ENCODE measurements at regions not wholly inside any gene's neighbourhood (a gene's known extent, or its start where the extent isn't known, plus 50 kb on each side); places are given as distances from the start of the nearest gene placed in this dataset.
"Not testable (repeated sequence)": the region's sequence is repeated elsewhere in the genome, so short reads cannot be mapped to it uniquely, and the experiment has no call there.

DNA sequence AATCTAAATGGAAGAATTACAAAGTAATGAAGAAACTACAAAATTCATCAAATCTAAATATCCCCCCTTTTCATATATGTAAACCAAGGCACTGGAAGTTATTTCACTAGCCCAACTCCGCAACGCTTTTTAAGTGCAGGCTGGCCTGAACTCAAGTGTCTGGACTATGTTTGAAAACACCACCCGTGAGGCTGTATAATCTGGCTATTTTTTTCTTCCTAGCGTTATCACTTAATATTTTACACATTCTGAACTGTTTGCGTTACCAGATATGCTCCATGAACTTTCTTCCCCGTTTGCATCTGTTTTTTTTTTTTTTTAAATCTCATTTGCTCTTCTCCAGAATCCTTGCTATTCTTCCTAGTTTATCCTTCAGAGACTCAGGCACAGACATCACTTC lies 619.5 kb upstream of the CBLB start:
- in situ Hi-C loops (cut with MboI; ENCODE audit: low sequenced_read_pairs), result no loop called here

DNA sequence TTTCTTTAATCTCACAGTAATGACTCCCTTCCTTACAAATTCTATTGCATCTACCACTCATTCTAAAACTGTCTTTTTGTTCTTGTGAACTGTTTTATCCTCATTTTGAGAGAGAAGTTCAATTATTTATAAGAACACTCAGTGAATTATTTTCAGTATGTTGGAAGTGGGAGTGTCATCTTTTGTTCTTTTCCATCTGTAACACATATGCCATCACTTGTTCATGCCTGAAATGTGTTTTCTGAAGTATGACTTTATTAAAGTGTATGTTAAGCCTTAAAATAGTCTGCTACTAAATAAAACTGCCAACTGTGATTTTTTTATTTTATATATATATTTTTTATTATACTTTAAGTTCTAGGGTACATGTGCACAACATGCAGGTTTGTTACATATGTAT lies 623.0 kb upstream of the CBLB start:
- in situ Hi-C loops (cut with MboI; ENCODE audit: low sequenced_read_pairs), result no loop called here

DNA sequence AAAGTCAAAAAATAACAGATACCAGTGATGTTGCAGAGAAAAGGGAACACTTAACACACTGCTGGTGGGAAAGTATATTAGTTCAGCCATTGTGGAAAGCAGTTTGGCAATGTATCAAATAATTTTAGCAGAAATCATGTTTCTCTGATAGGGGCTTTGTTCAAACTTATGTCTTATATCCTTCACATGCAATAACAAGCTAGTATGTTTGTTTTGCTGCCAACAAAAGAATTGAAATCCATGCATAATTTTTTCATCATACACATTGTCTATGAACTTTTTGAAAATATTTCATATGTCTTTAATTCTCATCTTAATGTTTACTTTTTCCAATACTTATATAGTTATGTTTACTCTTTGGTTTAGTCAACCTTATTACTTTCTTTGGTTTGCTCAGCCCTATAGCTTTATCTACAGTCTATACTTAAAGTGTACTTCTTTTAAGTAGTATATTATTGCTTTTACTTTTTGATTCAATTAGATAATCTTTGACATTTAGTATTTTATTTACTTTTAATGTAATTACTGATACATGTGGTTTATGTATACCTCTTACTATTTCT lies 639.6 kb upstream of the CBLB start:
- in situ Hi-C loops (cut with MboI; ENCODE audit: low sequenced_read_pairs), result no loop called here

GRCh38 chr3:106510206-106510605 lies 641.4 kb upstream of the CBLB start:
- in situ Hi-C loops (cut with MboI; ENCODE audit: low sequenced_read_pairs), result no loop called here

DNA sequence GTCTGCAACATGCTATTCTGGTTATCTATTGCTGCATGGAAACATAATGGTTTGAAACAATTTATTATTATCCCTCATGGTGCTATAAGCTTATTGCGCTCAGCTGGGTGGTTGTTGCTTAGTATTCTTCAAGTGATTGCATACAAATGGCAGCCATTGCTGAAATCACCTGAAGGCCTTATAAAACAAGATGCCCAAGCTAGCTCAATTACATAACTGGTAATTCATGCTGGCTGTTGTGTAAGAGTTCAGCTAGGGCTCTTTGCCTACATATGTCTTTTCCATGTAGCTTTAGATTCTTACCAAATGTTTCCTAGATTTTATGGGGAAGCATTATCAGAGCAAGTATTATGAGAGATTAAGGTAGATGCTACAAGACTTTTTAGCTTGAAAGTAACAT lies 644.0 kb upstream of the CBLB start:
- in situ Hi-C loops (cut with MboI; ENCODE audit: low sequenced_read_pairs), result no loop called here

GRCh38 chr3:106514431-106514830 lies 645.6 kb upstream of the CBLB start:
- in situ Hi-C loops (cut with MboI; ENCODE audit: low sequenced_read_pairs), result no loop called here

DNA sequence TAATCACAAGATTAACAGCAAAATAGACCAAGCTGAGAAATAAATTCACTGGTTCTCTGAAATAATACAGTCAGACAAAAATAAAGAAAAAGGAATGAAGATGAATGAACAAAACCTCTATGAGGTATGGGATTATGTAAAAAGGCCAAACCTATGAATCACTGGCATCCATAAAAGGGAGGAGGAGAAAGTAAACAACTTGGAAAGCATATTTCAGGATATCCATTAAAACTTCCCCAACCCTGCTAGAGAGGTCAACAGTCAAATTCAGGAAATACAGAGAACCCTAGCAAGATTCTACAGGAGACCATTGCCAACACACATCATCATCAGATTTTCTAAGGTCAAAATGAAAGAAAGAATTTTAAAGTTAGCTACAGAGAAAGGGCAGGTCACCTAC lies 649.7 kb upstream of the CBLB start:
- in situ Hi-C loops (cut with MboI; ENCODE audit: low sequenced_read_pairs), result no loop called here

GRCh38 chr3:106522397-106522796 lies 653.6 kb upstream of the CBLB start:
- in situ Hi-C loops (cut with MboI; ENCODE audit: low sequenced_read_pairs), result no loop called here

DNA sequence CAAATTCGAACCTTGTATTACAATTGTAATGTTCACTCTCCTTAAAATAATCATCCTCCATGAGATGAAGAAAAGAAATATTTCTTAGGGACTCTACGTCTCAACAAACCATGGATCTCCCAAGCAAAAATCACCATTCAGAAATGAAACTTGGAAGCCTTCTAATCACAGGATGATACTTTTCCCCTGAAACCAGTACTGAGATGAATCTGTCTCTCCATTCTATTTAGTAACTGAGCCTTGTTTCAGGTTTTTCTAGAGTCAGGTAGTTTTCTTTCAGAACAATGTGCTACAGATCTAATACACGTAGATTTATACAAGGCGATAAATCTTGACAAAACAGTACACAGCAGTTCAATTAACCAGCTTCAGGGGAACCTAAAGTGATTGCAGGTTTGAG lies 660.1 kb upstream of the CBLB start:
- in situ Hi-C loops (cut with MboI; ENCODE audit: low sequenced_read_pairs), result no loop called here

GRCh38 chr3:106529738-106530137 lies 660.9 kb upstream of the CBLB start:
- in situ Hi-C loops (cut with MboI; ENCODE audit: low sequenced_read_pairs), result no loop called here

DNA sequence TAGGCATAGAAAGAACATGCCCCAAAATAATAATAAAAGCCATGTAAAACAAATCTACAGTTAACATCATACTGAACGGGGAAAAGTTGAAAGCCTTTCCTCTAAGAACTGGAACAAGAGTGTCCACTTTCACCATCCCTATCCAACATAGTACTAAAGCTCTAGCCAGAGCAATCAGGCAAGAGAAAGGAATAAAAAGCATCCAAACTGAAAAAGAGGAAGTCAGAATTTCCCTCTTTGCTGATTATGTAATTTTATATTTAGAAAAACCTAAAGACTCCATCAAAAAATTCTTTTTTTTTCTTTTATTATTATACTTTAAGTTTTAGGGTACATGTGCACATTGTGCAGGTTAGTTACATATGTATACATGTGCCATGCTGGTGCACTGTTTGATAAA lies 661.6 kb upstream of the CBLB start:
- in situ Hi-C loops (cut with MboI; ENCODE audit: low sequenced_read_pairs), result no loop called here

- in situ Hi-C loops (cut with MboI; ENCODE audit: low sequenced_read_pairs), result not testable (repeated sequence)
Measured at GRCh38 chr3:106531771-106532329, 663.0 kb upstream of the CBLB start.

DNA sequence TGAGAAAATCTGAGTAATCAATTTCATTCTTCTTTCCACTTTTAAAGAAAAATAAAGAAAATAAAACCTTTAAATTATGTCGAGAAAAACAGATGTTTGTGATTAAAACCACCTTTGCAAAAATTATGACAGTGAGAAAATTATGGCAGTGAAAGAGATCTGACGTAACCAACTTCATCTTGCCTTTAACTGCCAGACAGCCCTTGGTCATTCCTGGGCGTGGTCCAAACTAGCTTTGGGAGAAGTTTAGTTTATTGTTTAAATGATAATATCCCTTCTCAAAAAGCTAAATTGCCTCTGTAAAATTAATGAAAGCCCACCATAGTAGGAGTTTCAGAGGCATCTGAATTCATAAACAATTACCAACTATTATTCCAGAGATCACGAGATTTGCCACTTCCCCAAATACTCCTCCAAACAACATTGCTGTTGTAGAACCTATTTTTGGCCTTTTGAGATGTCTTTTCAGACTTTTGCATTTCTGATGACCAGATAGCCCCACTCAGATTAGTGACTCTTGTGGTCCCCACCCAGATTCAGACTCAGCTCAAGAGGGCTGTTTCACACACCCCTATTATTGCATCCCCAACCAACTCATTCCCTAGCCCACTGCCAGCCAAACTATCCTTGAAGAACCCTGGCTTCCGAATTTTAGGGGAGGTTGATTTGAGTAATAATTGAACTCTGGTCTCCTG lies 664.4 kb upstream of the CBLB start:
- in situ Hi-C loops (cut with MboI; ENCODE audit: low sequenced_read_pairs), result no loop called here

GRCh38 chr3:106533788-106534160 lies 665.0 kb upstream of the CBLB start:
- in situ Hi-C loops (cut with MboI; ENCODE audit: low sequenced_read_pairs), result no loop called here

- in situ Hi-C loops (cut with MboI; ENCODE audit: low sequenced_read_pairs), result no loop called here
Measured at GRCh38 chr3:106534206-106534605, 665.4 kb upstream of the CBLB start.

- in situ Hi-C loops (cut with MboI; ENCODE audit: low sequenced_read_pairs), result no loop called here
Measured at GRCh38 chr3:106540743-106541142, 671.9 kb upstream of the CBLB start.

- in situ Hi-C loops (cut with MboI; ENCODE audit: low sequenced_read_pairs), result no loop called here
Measured at GRCh38 chr3:106542101-106542769, 673.4 kb upstream of the CBLB start.

DNA sequence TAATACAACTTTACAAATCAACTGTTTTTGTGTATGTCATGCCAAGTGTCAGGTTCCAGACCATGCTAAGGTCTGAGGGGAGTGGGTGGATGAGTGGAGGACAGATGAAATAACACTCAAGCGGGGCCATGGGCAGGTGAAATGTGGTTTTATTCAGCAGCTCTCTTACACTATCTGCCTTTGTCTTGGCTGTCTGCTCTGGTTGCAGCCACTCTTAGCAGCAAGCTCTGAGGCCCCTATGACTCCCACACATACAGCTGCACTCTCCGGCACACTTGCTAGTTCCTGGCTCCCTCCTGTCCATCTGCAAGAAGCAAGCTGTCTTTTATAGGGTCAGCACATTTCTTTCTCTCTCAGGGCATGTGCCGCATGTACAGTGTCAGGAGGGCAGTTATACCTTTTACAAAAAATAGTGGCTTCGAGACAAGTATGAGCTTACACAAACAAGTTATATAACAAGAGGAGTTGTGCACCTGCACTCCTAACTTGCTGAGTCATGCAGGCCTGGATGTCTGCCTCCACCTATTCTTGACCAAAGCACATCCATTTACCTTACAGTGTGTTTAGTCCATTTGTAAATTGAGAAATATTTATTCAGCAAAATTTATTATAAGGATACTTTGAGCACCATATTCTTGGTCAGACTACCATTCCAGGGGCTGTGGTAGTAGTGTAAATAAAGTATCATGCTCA lies 683.7 kb upstream of the CBLB start:
- in situ Hi-C loops (cut with MboI; ENCODE audit: low sequenced_read_pairs), result no loop called here

GRCh38 chr3:106560451-106560966 lies 691.7 kb upstream of the CBLB start:
- in situ Hi-C loops (cut with MboI; ENCODE audit: low sequenced_read_pairs), result no loop called here

DNA sequence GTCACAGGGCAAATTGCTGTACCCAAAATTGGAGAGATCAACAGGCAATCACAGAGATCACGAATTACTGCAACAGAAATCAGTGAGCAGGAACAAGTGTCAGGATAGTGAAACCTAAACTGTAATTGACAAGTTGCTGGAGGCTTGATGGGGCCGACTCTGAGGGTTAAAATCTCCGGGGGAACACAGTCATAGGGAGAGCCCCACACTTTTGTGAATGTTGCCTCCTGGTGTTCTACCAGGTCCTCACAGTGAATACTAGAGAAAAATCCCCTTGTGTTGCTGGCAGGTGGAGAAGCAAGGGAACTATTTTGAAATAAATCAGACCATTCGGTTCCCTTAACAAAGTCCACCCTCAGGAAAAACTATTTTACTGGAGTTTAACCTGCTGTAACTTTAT lies 697.5 kb upstream of the CBLB start:
- in situ Hi-C loops (cut with MboI; ENCODE audit: low sequenced_read_pairs), result no loop called here

DNA sequence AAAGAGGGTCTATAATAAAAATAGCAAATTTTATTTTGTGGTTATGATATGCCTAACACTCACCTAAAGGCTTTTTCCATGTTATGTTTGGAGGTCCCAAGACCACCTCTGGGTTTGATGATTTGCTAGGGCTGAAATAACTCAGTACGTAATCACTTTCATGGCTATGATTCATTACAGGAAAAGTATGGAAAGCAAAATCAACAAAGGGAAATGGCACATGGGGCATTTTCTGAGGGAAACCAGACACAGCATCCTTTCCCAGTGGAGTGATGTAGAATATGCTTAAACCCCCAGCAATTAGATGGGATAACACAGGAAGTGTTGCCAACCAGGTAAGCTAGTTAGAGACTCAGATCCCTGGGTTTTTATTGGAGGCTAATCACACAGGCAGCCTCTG lies 701.6 kb upstream of the CBLB start:
- in situ Hi-C loops (cut with MboI; ENCODE audit: low sequenced_read_pairs), result no loop called here

Measured in HL-60/S4 treated with retinoic acid at 250 ng/mL for 4 days and 3 days (cell line).